Activated CD4-positive, alpha-beta T cell treated with anti-CD3 and anti-CD28 coated beads for 24 hours (primary cell): ENCODE measurements at regions not wholly inside any gene's neighbourhood (a gene's known extent, or its start where the extent isn't known, plus 50 kb on each side); places are given as distances from the start of the nearest gene placed in this dataset.

Experiments used
- DNase-seq, 2 donors: peaks; one replicate each; pipeline ENCODE4 v3.0.0-alpha.2; 2020; ENCODE audit warnings: low read depth in 2 of 2

- DNase-seq, result no peak
Observed at GRCh38 chr17:15894913-15895658, 49.8 kb upstream of the ADORA2B start.
